GM12872 (cell line): ENCODE measurements at regions not wholly inside any gene's neighbourhood (a gene's known extent, or its start where the extent isn't known, plus 50 kb on each side); places are given as distances from the start of the nearest gene placed in this dataset.

Source experiments
- TF ChIP-seq, protein P1 (sequence below): IDR thresholded peaks from 3 replicates; pipeline ENCODE4 v1.5.1; 2011; ENCODE audit warnings: low read depth, mild to moderate bottlenecking, low read length, moderate library complexity; ENCODE audit not compliant: insufficient read depth

DNA sequence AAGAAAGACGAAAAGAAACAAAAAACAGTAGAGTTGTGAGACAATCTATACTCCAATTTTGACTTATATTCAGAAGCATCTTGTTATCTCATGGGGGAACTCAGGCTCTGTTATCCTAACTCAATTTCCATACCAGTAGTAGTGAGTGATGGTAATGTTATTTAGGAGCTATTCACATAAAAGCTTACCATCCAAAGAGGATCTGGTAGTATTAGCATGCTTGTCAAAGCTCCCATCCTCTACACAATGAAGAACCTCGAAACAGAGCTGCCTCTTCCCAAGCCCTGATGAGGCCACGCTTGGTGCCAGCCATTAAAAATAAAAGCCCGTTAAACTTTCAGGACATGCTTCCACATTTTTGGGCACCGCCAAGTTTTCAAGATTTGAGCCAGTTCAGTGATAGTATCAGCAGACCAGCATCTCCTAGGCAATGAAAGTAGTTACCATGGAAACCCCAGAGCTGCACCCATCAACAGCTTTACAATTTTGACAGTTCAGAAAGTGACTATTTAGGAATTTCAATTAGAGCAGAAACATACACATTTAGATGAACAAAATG, 173.3 kb downstream of the CD83 start:
- TF ChIP-seq, protein P1, sequence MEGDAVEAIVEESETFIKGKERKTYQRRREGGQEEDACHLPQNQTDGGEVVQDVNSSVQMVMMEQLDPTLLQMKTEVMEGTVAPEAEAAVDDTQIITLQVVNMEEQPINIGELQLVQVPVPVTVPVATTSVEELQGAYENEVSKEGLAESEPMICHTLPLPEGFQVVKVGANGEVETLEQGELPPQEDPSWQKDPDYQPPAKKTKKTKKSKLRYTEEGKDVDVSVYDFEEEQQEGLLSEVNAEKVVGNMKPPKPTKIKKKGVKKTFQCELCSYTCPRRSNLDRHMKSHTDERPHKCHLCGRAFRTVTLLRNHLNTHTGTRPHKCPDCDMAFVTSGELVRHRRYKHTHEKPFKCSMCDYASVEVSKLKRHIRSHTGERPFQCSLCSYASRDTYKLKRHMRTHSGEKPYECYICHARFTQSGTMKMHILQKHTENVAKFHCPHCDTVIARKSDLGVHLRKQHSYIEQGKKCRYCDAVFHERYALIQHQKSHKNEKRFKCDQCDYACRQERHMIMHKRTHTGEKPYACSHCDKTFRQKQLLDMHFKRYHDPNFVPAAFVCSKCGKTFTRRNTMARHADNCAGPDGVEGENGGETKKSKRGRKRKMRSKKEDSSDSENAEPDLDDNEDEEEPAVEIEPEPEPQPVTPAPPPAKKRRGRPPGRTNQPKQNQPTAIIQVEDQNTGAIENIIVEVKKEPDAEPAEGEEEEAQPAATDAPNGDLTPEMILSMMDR: no peak

- TF ChIP-seq, protein P1: no peak
Observed at GRCh38 chr6:14291331-14291730, 173.8 kb downstream of the CD83 start.

- TF ChIP-seq, protein P1: no peak
Observed at GRCh38 chr6:14292119-14292518, 174.5 kb downstream of the CD83 start.

DNA sequence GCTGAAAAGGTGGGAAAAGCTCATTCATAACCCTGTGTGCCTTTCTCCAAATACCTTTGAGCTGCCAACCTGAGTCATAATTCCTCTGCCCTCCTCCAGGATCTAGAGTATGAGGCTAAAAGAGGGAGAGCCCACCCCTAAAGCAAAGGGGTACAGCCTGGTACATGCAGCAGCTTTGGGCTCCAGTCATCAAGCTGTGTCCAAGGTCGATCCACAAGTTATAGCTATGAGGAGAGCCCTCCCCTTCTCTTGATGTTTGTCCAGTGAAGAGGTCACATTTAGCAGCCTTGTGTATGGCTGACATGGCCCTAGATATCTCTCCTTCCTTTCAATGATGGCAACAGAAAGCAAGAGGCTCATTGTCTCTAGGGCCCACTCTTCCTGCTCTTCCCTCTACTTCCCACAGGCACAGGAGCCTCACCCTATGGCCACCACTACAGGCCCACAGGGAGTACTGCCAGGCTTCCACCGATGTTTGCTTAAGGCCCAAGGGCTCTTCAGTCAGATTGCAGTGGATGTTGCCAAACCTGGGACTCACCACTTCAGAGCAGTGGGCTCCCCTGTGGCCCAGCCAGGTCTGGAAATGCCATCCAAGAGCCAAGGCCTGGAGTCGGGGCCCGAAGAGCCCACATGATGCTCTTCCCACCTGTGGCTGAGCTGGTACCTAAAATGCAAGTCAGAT, 176.8 kb downstream of the CD83 start:
- TF ChIP-seq, protein P1: no peak

DNA sequence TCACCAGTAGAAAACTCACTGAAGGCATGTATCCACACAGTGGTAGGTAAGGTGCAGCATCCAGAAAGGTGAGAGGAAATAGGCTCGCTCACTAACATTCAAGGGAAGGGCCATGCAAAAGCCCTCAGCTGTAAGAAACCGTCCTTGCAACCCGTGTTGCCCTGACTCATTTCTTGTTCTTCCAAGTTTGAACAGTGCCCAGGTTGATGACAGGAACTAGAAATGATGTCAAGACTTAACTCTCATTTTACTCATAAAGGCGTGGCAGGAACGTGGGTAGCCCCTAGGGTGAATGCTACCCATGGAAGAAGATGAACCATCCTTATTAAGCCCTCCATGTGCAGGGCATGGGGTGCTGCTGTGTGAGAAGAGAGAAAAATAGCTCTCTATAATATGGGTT, 187.6 kb downstream of the CD83 start:
- TF ChIP-seq, protein P1: no peak

DNA sequence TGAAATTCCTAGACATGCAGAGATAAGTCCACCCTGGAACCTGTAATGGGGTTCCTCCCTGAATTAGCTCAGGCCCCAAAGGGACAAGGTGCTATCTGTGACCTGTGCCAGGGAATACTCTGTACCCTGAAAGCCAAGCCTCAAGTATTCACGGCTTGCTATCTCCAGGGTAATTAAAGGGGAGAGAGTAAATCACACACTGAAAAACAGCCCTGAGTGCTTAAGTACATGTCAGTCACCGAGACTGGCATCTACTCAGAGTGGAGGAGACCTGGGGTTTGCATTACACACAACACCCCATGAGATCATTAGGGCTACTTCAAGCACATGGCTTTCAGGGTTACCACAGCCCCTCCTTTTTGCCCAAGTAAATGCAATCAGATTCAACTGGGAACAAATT, 188.1 kb downstream of the CD83 start:
- TF ChIP-seq, protein P1: no peak

DNA sequence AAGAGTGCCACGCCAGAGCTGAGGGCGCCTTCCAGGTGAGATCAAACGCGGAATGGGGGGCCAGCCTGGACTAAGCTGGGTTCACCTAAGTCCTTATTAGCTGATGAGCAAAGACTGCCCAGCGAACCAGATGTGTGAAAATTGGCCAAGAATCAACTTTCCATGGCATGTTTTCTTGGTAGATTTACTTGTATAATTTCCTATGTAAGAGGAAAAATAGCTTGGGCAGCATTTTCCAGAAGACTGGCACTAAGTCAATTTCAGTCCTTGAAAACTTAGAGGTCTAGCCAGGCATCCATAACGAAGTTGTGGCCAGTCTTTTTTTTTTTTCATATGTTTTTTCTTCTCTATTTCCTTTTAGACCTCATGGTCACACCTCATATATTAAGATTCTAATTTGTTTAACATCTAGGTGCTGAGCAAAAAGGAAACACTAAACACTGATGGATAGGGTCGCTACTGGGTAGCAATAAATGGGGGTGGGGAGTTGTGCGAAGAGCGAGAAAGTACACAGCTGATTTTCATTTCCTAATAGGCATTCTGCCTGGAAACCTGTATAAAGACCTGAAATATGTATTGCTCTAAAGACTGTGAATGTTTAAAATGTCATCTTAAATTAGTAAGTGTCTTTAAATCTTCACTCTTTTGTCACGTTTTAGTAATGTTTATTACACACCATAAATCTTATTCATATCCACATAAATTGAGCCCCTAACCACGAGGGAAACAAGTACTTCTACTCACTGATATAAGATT, 188.8 kb downstream of the CD83 start:
- TF ChIP-seq, protein P1: no peak
